ENCODE measurements at regions not wholly inside any gene's neighbourhood (a gene's known extent, or its start where the extent isn't known, plus 50 kb on each side); places are given as distances from the start of the nearest gene placed in this dataset.

DNA sequence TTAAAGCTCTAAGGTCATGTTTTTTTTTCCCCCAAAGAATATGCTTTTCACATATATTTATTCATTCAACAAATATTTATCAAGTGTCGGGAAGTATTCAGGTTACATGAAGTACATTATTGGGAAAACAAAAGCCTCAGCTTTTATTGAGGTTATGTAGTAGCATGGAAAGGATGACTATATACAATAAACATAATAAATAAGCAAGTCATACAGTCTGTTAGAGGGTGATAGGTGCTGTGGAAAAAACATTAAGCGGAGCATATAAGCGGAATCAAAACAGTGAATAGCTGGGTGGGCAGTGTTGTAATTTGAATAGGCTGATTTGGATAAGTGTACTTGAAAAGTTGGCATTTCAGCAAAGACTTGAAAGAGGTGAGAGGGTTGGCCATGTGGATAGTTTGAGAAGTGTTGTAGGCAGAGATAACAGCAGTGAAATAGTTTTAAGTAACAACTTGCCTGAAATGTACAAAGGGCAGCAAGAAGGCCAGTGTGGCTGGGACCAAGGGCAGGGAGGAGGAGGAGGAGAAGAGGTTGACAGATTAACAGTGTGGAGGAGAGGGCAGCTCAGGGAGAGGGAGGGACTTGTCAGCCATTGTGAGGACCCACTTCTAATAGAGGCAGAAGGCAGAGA lies 558.7 kb downstream of the SPRY1 start:
- Mint-ChIP-seq H3K36me3 (peaks cover 26% of the 10 kb centered on the region), H3K27me3 (ENCODE audit: low read depth) (no peaks in the 10 kb centered on the region)
- CTCF ChIA-PET = no interaction called here

DNA sequence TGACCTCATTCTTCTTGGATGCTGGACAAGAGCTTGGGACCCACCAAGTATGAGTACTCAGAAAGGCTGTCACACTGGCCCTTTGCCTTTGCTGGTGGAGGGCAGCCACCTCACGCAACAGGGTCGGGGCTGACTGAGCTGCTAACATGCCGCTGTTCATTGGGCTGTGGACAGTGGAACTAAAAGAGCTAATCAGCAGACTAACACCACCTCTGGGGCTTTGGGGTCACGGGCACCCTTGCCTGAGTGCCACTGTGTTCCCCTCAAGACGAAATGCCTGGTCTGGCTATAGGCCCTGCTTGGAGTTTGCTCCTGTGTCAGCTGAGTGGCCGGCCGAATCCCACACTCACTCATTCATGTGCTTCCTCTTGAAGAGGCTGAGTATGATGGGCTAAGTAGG lies 559.6 kb downstream of the SPRY1 start:
- CTCF ChIA-PET = no interaction called here
- peaks cover 26% of the 10 kb centered on the region for H3K4me1 Mint-ChIP-seq
- H3K4me3 Mint-ChIP-seq = no peak overlapping the region
- ATAC-seq (no peak), DNase-seq (ENCODE audit: low spot score) (no peak)
- TF ChIP-seq, protein P1, sequence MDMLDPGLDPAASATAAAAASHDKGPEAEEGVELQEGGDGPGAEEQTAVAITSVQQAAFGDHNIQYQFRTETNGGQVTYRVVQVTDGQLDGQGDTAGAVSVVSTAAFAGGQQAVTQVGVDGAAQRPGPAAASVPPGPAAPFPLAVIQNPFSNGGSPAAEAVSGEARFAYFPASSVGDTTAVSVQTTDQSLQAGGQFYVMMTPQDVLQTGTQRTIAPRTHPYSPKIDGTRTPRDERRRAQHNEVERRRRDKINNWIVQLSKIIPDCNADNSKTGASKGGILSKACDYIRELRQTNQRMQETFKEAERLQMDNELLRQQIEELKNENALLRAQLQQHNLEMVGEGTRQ (CRISPR knock-in tag; IDR thresholded peaks at IDR 0.05) = no peak
- no peak for TF ChIP-seq NFATC4 (CRISPR knock-in tag; IDR thresholded peaks at IDR 0.05)
- POLR2A ChIA-PET = no interaction called here
- H3K27ac Mint-ChIP-seq = no peak overlapping the region
- peaks cover 26% of the 10 kb centered on the region for H3K36me3 Mint-ChIP-seq
- H3K27me3 Mint-ChIP-seq (ENCODE audit: low read depth) = no peaks in the 10 kb centered on the region
- H3K9me3 Mint-ChIP-seq = peaks cover 38% of the 10 kb centered on the region

More for the DNA sequence above, 558.7 kb downstream of the SPRY1 start:
- H3K27ac Mint-ChIP-seq = no peak overlapping the region
- POLR2A ChIA-PET = no interaction called here
- peaks cover 38% of the 10 kb centered on the region for H3K9me3 Mint-ChIP-seq
- TF ChIP-seq ZBTB43 (CRISPR knock-in tag; IDR thresholded peaks at IDR 0.05) = no peak
- TF ChIP-seq ZNF219 (CRISPR knock-in tag; IDR thresholded peaks at IDR 0.05; ENCODE audit: borderline replicate concordance) = no peak
- no peak for TF ChIP-seq ATF6 (CRISPR knock-in tag; IDR thresholded peaks at IDR 0.05)
- TF ChIP-seq IRF1 (CRISPR knock-in tag; IDR thresholded peaks at IDR 0.05) = no peak
- TF ChIP-seq GABPB1 (CRISPR knock-in tag; IDR thresholded peaks at IDR 0.05) = no peak
- H3K4me3 Mint-ChIP-seq = no peak overlapping the region
- DNase-seq (ENCODE audit: low spot score) (no peak), ATAC-seq (no peak)
- peaks cover 26% of the 10 kb centered on the region for H3K4me1 Mint-ChIP-seq

DNA sequence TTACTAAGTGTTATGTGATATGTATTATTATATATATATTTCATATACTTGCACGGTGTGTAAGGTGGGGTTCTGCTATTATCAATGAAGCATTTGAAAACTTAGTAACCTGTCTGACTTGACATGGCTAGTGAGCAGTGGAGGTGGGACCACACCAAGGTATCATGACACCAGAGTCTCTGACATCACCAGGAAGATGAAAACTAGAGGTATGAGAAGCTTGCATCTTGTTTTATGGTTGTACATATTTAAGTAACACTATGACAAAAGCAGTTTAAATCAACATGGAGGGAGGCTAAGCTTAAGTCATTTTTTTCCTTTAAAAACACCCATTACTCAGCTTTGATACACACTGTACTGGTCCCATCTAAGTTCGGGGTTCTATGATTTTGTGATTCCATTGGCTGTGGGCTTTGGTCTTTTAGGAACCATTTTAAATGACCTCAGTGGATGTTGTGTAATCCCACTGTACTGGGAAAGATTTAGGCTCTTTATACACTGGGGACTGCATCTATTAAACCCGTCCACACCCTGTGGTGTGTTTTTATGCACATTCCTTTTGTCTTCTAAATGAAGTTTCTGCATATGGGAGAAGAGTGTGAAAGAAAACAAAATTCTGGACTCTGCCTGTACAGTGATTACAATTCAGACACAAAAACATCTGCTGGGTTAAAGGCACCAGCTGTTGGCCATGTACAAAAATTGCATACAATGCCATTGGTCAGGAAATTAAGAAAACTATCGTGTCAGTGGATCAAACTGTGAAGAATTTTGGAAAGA lies 570.6 kb downstream of the SPRY1 start:
- POLR2A ChIA-PET = no interaction called here
- Mint-ChIP-seq H3K4me1 (peaks cover 14% of the 10 kb centered on the region), H3K4me3 (no peak overlapping the region), H3K27ac (peak overlapping the region; percentile 63; the same call in 1 of the 2 replicates), H3K36me3 (peaks cover 14% of the 10 kb centered on the region), H3K27me3 (ENCODE audit: low read depth) (no peaks in the 10 kb centered on the region), H3K9me3 (peaks cover 21% of the 10 kb centered on the region)
- CTCF ChIA-PET = no interaction called here
- DNase-seq (ENCODE audit: low spot score) = no peak
- ATAC-seq = no peak
- TF ChIP-seq TEAD1 (CRISPR knock-in tag; IDR thresholded peaks at IDR 0.05) = no peak
- no peak for TF ChIP-seq FOXJ3 (CRISPR knock-in tag; IDR thresholded peaks at IDR 0.05; ENCODE audit: borderline replicate concordance)
- no peak for TF ChIP-seq ZNF138 (CRISPR knock-in tag; conservative IDR thresholded peaks at IDR 0.05)
- no peak for TF ChIP-seq RORB (CRISPR knock-in tag; IDR thresholded peaks at IDR 0.05)
- no peak for TF ChIP-seq ZSCAN18 (CRISPR knock-in tag; IDR thresholded peaks at IDR 0.05)
- no peak for TF ChIP-seq ZNF425 (CRISPR knock-in tag; conservative IDR thresholded peaks at IDR 0.05)
- no peak for TF ChIP-seq NR1H2 (CRISPR knock-in tag; IDR thresholded peaks at IDR 0.05)
- TF ChIP-seq ZMAT4 (CRISPR knock-in tag; IDR thresholded peaks at IDR 0.05) = no peak
- TF ChIP-seq ZNF263 (CRISPR knock-in tag; IDR thresholded peaks at IDR 0.05; ENCODE audit: low read depth) = no peak
- TF ChIP-seq ZNF396 (CRISPR knock-in tag; IDR thresholded peaks at IDR 0.05; ENCODE audit: borderline replicate concordance) = no peak
- no peak for TF ChIP-seq TP53 (CRISPR knock-in tag; IDR thresholded peaks at IDR 0.05)
- TF ChIP-seq ERG (CRISPR knock-in tag; IDR thresholded peaks at IDR 0.05) = no peak

Data from WTC11 (cell line).